Fibroblast of the aortic adventitia (primary cell): ENCODE measurements at regions not wholly inside any gene's neighbourhood (a gene's known extent, or its start where the extent isn't known, plus 50 kb on each side); places are given as distances from the start of the nearest gene placed in this dataset.
A peak's percentile ranks its signal among the peaks of the same experiment; 100 is the strongest.

Experiments
- DNase-seq: peaks from one replicate; pipeline ENCODE4 v3.0.0-alpha.2; 2010; ENCODE audit warnings: low read depth
- H3K4me3 ChIP-seq: 2 replicates; pipeline ENCODE4 v1.5.1; 2011; ENCODE audit warnings: low read depth, mild to moderate bottlenecking, control low read depth, low read length, moderate library complexity
- TF ChIP-seq, protein P1 (sequence below): IDR thresholded peaks from 2 replicates; pipeline ENCODE4 v1.5.1; 2011; ENCODE audit warnings: mild to moderate bottlenecking, low read length, control low read depth, inconsistent platforms; ENCODE audit not compliant: insufficient read depth

DNA sequence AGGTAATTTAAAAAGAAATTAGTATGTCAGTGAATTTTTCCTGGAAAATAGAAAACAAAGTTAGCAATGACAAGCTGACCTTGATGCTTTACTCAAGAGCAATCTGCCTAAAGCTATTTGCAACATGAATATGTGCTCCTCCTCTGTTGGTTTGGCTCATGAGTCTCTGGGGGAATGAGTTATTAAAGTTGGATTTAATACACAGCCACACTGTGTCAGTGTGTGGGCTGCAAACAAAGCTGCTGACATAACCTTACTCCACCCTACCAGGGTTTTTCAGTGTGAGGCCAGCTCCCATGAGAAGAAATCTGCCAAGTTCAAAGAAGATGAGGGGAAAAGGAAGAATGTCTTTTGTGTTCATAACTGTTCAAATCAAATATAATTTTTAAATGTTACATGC is 280.5 kb downstream of the TLL1 start:
- DNase-seq = peak; percentile 88
- H3K4me3 ChIP-seq = no peak overlapping the region
- TF ChIP-seq, protein P1, sequence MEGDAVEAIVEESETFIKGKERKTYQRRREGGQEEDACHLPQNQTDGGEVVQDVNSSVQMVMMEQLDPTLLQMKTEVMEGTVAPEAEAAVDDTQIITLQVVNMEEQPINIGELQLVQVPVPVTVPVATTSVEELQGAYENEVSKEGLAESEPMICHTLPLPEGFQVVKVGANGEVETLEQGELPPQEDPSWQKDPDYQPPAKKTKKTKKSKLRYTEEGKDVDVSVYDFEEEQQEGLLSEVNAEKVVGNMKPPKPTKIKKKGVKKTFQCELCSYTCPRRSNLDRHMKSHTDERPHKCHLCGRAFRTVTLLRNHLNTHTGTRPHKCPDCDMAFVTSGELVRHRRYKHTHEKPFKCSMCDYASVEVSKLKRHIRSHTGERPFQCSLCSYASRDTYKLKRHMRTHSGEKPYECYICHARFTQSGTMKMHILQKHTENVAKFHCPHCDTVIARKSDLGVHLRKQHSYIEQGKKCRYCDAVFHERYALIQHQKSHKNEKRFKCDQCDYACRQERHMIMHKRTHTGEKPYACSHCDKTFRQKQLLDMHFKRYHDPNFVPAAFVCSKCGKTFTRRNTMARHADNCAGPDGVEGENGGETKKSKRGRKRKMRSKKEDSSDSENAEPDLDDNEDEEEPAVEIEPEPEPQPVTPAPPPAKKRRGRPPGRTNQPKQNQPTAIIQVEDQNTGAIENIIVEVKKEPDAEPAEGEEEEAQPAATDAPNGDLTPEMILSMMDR = no peak

DNA sequence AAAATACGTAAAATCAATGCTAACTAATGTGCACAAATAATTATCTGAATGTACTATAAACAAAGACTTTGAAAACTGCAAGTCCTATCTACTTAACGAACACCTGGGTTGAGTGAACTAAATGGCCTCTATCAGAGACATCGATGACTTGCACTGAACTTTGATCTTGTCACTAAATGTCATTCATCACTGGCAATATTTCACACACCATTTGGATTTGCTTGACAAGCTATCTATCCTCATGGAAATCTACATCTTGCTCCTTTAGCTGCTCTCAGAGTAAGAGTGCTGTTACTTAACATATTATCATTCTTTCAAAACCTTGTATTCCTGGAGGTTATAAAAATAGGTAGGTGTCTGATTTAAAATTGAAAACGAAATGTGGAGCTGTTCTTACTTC is 289.3 kb downstream of the TLL1 start:
- DNase-seq = no peak
- no peak overlapping the region for H3K4me3 ChIP-seq
- TF ChIP-seq, protein P1 = no peak

DNA sequence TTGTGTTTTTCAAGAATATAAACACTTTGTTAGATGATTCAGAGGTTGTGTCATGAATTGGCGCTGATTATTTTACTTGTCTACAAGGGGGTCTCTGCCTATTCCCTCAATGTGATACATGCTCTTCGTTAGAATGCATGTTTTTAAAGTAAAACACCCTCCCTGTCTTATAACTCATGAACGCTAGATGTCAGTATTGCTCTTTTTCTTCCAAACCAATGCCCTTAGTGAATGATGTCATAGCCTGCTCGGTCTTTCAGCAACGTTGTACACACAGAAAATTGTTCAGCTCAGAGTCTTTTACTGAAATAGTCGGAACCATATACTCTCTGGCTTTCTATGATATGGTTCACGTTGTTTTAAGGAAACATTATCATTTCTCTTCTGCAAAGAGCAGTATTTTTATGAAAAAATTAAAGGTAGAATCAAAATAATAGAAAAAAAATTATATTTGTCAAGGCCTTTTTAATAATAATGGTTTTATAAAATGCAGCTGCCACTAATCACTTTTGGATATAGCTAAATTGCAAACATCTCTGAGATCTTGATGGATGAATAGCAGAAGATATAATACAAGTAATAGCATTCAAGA is 292.9 kb downstream of the TLL1 start:
- peak; percentile 90 for DNase-seq
- no peak overlapping the region for H3K4me3 ChIP-seq
- TF ChIP-seq, protein P1 = peak; percentile 79

DNA sequence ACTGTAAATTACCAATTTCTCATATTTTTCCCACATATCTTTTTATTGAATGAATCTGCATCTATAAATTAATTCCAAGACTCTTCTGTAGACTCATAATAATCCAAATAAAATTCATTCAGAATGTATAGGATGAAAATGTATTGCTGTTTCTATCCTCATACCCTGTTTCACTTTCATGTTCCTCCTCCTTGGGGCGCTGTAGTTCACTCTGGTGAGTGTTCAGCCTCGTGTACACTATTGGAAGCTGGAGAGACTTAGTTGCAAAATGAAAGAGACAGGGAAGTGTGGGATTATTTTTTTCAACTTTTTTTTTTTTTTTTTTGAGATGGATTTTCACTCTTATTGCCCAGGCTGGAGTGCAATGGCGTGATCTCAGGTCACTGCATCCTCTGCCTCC is 296.1 kb downstream of the TLL1 start:
- TF ChIP-seq, protein P1 = peak; percentile 37
- peak; percentile 17 for DNase-seq
- H3K4me3 ChIP-seq = no peak overlapping the region

DNA sequence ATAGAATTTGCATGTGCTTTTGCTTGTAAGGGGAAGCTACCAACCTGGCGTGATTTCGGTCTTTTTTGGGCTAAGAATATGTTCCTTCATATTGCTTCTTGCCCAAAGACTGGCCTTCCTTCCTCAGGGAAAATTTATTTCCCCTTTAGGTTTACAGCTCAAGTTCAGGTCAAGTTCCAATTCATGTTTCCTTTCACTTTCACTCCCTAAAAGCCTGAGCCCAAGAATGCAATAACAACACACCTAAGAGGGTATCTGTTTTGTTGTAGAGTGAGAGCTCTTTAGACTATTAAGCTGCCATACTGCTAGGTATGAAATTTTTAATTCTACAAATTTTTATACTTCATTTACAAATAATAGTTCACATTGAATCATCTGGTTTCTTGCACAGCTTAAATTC is 299.6 kb downstream of the TLL1 start:
- TF ChIP-seq, protein P1 = no peak
- H3K4me3 ChIP-seq = no peak overlapping the region
- DNase-seq = no peak

DNA sequence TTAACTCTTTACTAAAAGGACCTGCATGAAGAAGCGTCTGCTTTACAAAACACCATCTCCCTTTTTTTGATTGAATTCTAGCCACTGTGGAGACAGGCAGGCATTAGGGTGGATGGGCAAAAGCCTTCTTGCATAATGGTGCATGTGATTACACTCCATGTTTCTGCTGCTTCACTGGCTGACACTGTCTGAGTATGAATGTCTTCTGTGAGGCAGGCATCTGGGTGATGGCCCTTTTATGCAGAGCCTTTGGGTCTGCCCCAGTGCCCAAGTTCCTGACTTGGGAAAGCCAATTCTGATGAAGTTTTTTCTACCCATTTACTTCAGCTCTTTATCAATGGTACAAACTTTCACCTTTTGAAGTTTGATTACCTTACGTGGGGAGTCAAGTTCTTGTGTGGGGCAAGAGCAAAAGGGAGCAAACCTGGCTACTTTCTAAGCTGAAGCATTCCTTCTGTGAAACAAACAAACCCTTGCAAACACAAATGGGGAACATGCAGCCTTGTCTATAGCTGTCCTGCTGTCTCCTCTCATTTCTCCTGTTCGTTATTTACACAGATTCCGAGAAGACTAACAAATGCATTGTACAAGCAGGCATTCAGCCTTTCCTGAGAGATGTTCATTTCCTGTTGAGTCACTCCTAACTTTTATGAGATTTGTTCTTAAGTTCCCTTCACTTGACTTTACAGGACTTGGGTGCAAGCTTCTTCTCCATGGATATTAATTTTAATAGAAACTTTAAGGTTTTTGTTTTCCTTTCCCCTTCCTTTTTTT is 301.9 kb downstream of the TLL1 start:
- H3K4me3 ChIP-seq = no peak overlapping the region
- no peak for DNase-seq
- TF ChIP-seq, protein P1 = no peak

DNA sequence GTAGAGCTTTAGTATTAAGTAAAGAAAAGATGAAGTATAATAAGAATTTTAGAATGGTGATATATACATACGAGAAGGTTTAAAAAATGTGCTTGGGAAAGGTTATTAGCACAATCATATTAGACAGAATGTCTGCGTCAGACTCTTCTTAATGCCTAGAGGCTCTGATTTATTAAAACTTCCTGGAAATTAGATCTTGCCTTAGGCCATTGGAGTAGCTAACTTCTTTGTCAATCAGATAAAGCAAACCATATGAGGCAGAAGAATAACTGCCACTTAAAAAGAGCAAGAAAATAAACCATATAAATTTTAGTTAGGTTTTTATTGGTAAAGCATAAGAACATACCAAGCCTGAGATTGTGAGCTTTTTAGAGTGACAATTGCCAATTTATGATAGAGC is 309.1 kb downstream of the TLL1 start:
- H3K4me3 ChIP-seq = no peak overlapping the region
- TF ChIP-seq, protein P1 = no peak
- DNase-seq = no peak
